AG20443 (cell line): ENCODE measurements at regions not wholly inside any gene's neighbourhood (a gene's known extent, or its start where the extent isn't known, plus 50 kb on each side); places are given as distances from the start of the nearest gene placed in this dataset.
"Not testable (repeated sequence)": the region's sequence is repeated elsewhere in the genome, so short reads cannot be mapped to it uniquely, and the experiment has no call there.

Experiments
- DNase-seq: peaks from one replicate; pipeline ENCODE4 v3.0.0; 2012; ENCODE audit warnings: low spot score, mixed read lengths

- no peak for DNase-seq
Observed at GRCh38 chr4:112775801-112776200, 138.9 kb downstream of the LARP7 start.

DNA sequence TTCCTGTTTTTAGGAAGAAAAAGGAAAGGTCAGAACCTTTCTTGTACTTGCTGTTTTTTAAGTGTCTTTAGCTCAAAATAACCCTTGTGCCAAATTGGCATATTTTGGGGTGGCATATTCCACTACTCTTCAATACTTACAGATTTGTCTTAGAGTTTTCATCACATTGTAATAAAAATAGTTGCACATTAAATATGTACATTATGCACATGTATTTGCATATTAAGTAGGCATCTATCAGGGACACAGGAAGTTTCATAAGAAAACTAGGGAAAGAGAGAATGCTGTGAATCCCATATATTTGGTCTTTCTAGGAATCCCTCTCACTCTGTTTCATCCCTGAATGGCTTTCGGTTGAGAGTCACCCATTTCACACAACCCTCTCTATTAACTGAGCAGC, 139.6 kb downstream of the LARP7 start:
- no peak for DNase-seq

DNA sequence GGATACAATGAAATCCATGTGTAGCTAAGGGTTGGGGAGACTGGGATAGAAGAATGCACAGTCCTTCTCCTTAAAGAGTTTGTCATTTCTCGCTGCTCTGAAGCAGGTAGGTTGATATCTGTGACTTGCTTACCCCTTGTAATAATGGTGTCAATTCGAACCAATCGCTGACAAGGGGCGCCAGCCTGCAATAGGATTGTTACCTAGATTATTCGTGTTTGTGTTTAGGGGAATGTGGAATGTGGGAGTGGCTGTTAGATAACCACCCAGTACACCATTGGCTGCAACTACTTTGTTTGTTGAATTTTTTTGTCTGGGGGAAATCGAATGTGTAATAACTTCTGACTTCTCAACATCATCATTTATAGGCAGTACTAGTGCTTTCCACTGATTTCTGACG, 141.6 kb downstream of the LARP7 start:
- DNase-seq = no peak

GRCh38 chr4:112793033-112793432, 156.1 kb downstream of the LARP7 start:
- DNase-seq = no peak

GRCh38 chr4:112800001-112800400, 163.1 kb downstream of the LARP7 start:
- DNase-seq = no peak

DNA sequence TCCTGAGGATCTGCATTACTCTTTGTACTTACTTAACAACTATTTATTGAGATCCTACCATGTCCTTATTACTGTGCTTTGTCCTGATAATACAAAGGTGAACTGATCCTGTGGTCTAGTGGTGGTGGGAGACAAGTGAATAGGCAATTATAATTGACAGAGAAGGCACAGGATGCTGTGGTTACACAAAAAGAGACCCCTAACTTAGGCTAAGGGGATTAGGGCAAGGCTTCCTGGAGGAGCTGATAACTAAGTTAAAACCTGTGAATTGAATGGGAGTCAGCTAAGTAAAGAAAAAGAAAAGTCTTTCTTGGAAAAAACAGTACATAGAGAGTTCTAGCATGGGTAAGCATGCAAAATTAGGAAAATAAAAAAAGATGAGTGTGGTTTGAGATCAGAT, 164.4 kb downstream of the LARP7 start:
- no peak for DNase-seq

- no peak for DNase-seq
Observed at GRCh38 chr4:112802780-112803179, 165.8 kb downstream of the LARP7 start.

- no peak for DNase-seq
Observed at GRCh38 chr4:112807083-112807482, 170.1 kb downstream of the LARP7 start.

- DNase-seq = no peak
Observed at GRCh38 chr4:112808001-112808400, 171.1 kb downstream of the LARP7 start.

GRCh38 chr4:112813790-112814189, 176.8 kb downstream of the LARP7 start:
- DNase-seq = peak; percentile 22

GRCh38 chr4:112817933-112818593, 181.1 kb downstream of the LARP7 start:
- DNase-seq = peak; percentile 91

GRCh38 chr4:112818594-112818965, 181.6 kb downstream of the LARP7 start:
- peak; percentile 14 for DNase-seq

DNA sequence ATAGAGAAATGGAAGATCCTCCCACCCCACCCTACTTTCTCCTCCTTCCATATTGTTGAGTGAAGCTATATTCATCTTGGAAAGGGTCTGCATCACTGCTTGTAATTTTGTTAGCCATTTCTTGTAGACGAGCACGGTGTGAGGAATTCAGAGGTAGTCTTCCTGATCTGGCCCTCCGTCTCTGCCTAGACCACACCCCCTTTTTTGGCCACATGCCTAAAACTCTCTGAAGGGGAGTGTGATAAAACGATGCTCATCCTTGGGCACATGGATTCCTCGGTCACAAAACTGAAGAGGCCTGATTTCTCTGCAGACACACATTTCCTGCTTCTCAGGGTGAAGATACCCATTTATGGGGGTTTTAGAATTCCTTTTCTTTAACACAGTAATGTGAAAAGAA, 182.8 kb downstream of the LARP7 start:
- DNase-seq = no peak

DNA sequence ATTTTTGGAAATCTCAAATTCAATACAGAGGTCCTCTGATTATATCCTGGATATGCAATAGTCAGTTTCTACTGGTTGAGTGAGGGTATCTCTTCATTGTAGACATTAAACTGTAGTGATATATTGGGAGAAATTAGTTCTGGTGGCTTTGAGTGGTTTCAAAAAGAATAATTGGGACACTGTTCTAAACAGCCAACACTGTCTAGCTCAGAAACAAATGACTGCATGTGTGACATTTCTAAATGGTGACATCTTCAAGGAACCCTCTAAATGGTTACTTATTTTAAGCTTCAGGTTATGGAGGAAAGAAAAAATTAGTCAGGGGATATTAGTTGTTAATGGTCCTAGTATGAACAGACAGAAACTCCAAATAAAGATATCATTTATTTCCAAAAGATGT, 186.2 kb downstream of the LARP7 start:
- DNase-seq = no peak

DNA sequence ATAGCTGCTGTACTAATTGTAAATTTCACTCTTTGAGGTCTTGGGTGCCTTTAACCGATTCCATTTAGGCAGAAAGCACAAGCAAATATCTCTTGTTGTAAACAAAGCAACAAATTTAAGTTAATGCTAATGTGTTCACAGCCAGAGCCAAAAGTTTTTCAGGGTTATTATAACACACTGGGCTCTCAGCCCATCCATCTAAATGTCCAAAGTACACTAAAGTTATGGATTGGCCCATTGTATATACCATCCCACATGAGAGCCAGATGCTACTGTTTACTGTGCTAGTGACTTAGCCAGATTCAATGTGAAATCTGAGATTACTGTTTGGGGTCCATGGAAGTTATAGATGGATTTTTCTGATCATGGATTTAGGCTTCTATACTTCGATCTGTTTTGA, 186.7 kb downstream of the LARP7 start:
- no peak for DNase-seq

DNA sequence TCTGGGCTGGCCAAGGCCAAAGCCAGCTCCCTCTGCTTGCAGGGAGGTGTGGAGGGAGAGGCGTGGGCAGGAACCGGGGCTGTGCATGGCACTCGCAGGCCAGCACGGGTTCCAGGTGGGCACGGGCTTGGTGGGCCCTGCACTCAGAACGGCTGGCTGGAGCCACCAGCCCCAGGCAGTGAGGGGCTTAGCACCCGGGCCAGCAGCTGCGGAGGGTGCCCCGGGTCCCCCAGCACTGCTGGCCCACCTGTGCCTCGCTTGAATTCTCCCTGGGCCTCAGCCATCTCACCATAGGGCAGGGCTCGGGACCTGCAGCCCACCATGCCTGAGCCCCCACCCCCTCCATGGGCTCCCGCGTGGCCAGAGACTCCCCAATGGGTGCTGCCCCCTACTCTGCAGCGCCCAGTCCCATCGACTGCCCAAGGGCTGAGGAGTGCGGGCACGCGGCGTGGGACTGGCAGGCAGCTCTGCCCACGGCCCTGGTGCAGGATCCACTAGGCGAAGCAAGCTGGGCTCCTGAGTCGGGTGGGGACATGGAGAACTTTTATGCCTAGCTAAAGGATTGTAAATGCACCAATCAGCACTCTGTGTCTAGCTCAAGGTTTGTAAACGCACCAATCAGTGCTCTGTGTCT, 193.9 kb downstream of the LARP7 start:
- no peak for DNase-seq

DNA sequence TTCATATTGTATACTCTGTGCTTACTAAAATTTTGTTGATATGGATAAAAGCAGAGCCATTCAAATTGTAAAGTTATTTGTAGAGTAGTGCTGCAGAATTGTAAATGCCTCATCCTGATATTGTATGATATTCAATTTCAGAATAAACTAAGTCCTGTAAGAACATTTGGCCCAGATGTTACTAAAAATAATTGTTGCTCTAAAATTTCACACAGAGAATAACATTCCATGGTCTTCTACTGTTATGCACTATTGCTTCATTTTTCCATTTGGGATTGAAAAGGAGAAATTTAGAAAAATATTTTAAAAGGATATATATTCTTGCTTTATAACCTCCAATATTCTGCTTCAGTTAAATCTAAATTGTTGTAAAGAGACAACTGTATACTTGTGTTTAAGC, 195.6 kb downstream of the LARP7 start:
- no peak for DNase-seq

DNA sequence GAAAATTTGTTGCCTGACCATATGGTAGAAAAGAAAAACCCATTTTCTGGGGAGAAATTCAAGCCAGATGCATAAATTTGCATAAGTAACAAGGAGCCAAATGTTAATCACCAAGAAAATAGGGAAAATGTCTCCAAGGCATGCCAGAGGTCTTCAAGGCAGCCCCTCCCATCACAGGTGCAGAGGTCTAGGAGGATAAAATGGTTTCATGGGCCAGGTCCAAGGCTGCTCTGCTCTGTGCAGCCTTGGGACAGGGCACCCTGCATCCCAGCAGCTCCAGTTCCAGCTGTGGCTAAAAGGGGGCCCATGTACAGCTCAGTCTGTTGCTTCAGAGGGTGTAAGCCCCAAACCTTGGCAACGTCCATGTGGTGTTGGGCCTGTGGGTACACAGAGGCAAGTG, 200.0 kb downstream of the LARP7 start:
- no peak for DNase-seq

DNA sequence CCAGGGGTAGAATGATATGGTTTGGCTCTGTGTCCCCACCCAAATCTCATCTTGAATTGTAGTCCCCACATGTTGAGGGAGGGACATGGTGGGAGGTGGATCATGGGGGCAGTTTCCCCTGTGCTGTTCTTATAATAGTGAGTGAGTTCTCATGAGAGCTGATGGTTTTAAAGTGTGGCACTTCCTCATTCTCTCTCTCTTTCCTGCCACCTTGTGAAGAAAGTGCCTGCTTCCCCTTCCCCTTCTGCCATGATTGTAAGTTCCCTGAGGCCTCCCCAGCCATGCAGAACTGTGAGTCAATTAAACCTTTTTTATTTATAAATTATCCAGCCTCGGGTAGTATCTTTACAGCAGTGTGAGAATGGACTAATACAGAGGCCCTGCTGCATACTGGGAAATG, 201.1 kb downstream of the LARP7 start:
- not testable (repeated sequence) for DNase-seq

GRCh38 chr4:112840061-112840460, 203.1 kb downstream of the LARP7 start:
- DNase-seq = peak; percentile 51

GRCh38 chr4:112840619-112841018, 203.7 kb downstream of the LARP7 start:
- DNase-seq = no peak

GRCh38 chr4:112842513-112842912, 205.6 kb downstream of the LARP7 start:
- no peak for DNase-seq

DNA sequence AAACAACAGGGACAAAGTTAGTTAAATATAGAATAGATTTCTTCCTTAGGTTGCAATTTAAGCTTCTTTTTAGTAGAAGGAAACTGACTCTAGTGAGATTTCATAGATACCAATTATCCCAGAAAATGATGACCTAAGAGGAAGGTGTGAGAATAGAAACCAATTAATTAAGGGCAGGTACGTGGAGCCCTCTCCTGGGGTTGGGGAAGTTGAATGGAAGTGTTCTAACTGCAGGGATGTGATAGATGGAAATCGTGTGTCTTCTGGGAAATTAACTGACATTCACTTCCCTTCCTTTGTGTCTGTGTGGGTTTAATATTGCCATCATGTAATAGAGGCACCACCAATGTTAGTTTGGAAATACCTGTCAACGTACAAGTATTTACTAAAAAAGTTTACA, 204.1 kb upstream of the ANK2 start:
- DNase-seq = no peak

GRCh38 chr4:112847045-112847444, 202.4 kb upstream of the ANK2 start:
- DNase-seq = no peak
